Immature natural killer cell (primary cell): ENCODE measurements at regions not wholly inside any gene's neighbourhood (a gene's known extent, or its start where the extent isn't known, plus 50 kb on each side); places are given as distances from the start of the nearest gene placed in this dataset.

Experiments
- DNase-seq, 3 donors: peaks; one replicate each; pipeline ENCODE4 v3.0.0; 2022; ENCODE audit warnings: mixed read lengths in 1 of 3
- H3K27ac Mint-ChIP-seq, 6 donors: one replicate each; pipeline ENCODE4 v1.8.0; 2020; ENCODE audit warnings: mixed read lengths in 6 of 6, mild to moderate bottlenecking in 5 of 6, inconsistent platforms in 4 of 6, moderate library complexity in 3 of 6
- H3K27me3 Mint-ChIP-seq, 3 donors: one replicate each; pipeline ENCODE4 v1.8.0; 2020 to 2021; ENCODE audit warnings: low read depth in 3 of 3, mild to moderate bottlenecking in 3 of 3, mixed read lengths in 3 of 3, moderate library complexity in 3 of 3, inconsistent platforms in 1 of 3
- H3K36me3 Mint-ChIP-seq, 3 donors: one replicate each; pipeline ENCODE4 v1.8.0; 2020; ENCODE audit warnings: mixed read lengths in 3 of 3, inconsistent platforms in 2 of 3, mild to moderate bottlenecking in 2 of 3
- H3K4me1 Mint-ChIP-seq, 2 donors: one replicate each; pipeline ENCODE4 v1.8.0; 2020; ENCODE audit warnings: inconsistent platforms in 2 of 2, mild to moderate bottlenecking in 2 of 2, mixed read lengths in 2 of 2, moderate library complexity in 1 of 2
- H3K4me3 Mint-ChIP-seq, 5 donors: one replicate each; pipeline ENCODE4 v1.8.0; 2020; ENCODE audit warnings: mild to moderate bottlenecking in 5 of 5, mixed read lengths in 5 of 5, inconsistent platforms in 3 of 5, moderate library complexity in 3 of 5
- H3K9me3 Mint-ChIP-seq, 6 donors: one replicate each; pipeline ENCODE4 v1.8.0; 2020; ENCODE audit warnings: mild to moderate bottlenecking in 6 of 6, mixed read lengths in 6 of 6, inconsistent platforms in 4 of 6, moderate library complexity in 3 of 6

DNA sequence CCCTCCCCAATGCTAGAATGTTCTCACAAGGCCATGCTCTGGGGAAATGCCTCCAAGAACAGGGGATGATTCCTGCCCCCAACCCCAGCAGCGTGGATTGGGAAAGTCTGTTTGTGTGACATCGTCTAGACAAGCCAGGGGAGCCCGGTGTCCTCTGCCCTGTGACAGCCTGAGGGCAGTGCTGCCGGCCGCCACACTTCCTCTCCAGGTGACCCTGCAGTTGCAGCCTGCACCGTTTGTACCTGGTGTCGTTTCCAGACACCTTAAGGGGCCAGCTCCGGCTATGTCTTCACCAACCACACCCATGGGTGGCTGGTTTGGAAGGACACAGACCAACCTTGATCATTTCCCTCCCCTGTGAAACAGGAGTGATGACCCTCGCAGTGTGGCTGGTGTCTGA is 372.6 kb downstream of the BCL11B start:
- no peak overlapping the region for H3K27ac Mint-ChIP-seq
- H3K4me3 Mint-ChIP-seq: no peak overlapping the region
- DNase-seq: no peak
- H3K9me3 Mint-ChIP-seq: peaks cover 0 to 2% (median 0%) of the 10 kb centered on the region in 6 donors
- no peaks in the 10 kb centered on the region for H3K4me1 Mint-ChIP-seq
- no peaks in the 10 kb centered on the region for H3K36me3 Mint-ChIP-seq
- H3K27me3 Mint-ChIP-seq: peaks cover 0 to 6% (median 4%) of the 10 kb centered on the region in 3 donors

GRCh38 chr14:98900236-98900635 is 371.8 kb downstream of the BCL11B start:
- Mint-ChIP-seq H3K27ac (no peak overlapping the region), H3K27me3 (peaks cover 2 to 9% (median 4%) of the 10 kb centered on the region in 3 donors), H3K36me3 (no peaks in the 10 kb centered on the region), H3K9me3 (peaks cover 0 to 2% (median 0%) of the 10 kb centered on the region in 6 donors), H3K4me3 (no peak overlapping the region), H3K4me1 (no peaks in the 10 kb centered on the region)
- DNase-seq: no peak

DNA sequence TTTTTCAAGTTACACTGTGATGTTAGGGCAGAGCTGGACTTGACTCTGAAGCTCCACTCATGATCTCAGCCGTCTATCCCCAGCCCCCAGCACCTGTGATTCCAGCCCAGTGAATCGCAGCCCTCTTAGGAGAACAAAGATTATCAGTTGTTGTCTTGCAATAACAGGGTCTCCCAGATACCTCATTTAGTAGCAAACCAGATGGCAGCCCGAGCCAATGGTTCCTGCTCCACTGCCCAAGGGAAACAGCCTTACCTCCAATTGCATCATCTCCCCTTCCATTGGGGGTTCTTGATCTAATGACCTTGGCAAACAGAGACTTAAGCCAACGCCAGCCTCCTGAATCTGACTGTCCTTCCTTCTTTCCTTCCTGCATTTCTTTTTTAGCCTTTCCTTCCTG is 371.2 kb downstream of the BCL11B start:
- Mint-ChIP-seq H3K9me3 (peaks cover 0 to 2% (median 0%) of the 10 kb centered on the region in 6 donors), H3K4me3 (no peak overlapping the region), H3K36me3 (no peaks in the 10 kb centered on the region), H3K27ac (no peak overlapping the region), H3K4me1 (no peaks in the 10 kb centered on the region), H3K27me3 (peaks cover 4 to 9% (median 4%) of the 10 kb centered on the region in 3 donors)
- DNase-seq: no peak

DNA sequence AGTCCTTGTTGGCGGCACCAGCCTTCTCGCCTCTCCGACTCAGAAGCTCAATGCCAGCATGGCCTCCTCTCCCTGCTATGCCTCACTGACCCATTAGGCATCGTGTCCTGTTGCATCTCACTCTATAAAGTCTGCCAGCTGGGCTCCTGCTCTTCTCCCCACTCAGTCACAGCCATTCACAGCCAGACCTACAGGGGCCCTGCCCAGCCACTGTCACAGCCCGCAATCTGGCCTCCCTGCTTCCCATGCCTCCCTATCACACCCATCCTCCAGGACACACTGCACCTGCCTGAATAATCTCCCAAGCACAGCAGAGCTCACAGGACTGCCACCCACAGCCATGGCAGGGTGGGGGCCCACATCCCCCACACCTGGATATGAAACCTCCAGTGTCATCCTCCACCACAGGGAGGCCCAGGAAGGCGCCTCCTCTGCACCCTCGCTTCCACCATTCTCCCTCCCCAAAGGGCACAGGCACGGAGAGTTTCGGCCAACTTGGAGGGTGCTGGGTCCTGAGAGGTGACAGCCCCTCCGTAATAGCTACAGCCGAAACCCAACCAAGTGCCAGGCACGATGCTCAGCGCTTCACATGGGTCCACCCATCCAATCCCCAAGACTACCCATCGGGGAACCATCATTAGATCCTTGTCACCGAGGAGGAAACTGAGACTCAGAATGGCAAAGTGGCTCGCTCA is 370.3 kb downstream of the BCL11B start:
- no peaks in the 10 kb centered on the region for H3K36me3 Mint-ChIP-seq
- no peak overlapping the region for H3K4me3 Mint-ChIP-seq
- no peaks in the 10 kb centered on the region for H3K4me1 Mint-ChIP-seq
- DNase-seq: no peak
- H3K9me3 Mint-ChIP-seq: peaks cover 0 to 2% (median 0%) of the 10 kb centered on the region in 6 donors
- no peak overlapping the region for H3K27ac Mint-ChIP-seq
- peaks cover 4 to 9% (median 4%) of the 10 kb centered on the region in 3 donors for H3K27me3 Mint-ChIP-seq

GRCh38 chr14:98903371-98903770 is 368.6 kb downstream of the BCL11B start:
- H3K36me3 Mint-ChIP-seq: no peaks in the 10 kb centered on the region
- H3K4me1 Mint-ChIP-seq: no peaks in the 10 kb centered on the region
- H3K27ac Mint-ChIP-seq: no peak overlapping the region
- DNase-seq: no peak
- H3K4me3 Mint-ChIP-seq: no peak overlapping the region
- peaks cover 0 to 2% (median 0%) of the 10 kb centered on the region in 6 donors for H3K9me3 Mint-ChIP-seq
- H3K27me3 Mint-ChIP-seq: peaks cover 4 to 11% (median 6%) of the 10 kb centered on the region in 3 donors

- no peak for DNase-seq
- Mint-ChIP-seq H3K27ac (no peak overlapping the region), H3K27me3 (peaks cover 4 to 11% (median 6%) of the 10 kb centered on the region in 3 donors), H3K36me3 (no peaks in the 10 kb centered on the region), H3K9me3 (peaks cover 0 to 2% (median 0%) of the 10 kb centered on the region in 6 donors), H3K4me1 (no peaks in the 10 kb centered on the region), H3K4me3 (no peak overlapping the region)
Measured at GRCh38 chr14:98904677-98905076, 367.3 kb downstream of the BCL11B start.

- DNase-seq: no peak
- H3K36me3 Mint-ChIP-seq: no peaks in the 10 kb centered on the region
- H3K4me1 Mint-ChIP-seq: no peaks in the 10 kb centered on the region
- H3K27me3 Mint-ChIP-seq: peaks cover 9 to 12% (median 11%) of the 10 kb centered on the region in 3 donors
- H3K9me3 Mint-ChIP-seq: peaks cover 0 to 2% (median 0%) of the 10 kb centered on the region in 6 donors
- no peak overlapping the region for H3K4me3 Mint-ChIP-seq
- H3K27ac Mint-ChIP-seq: no peak overlapping the region
Measured at GRCh38 chr14:98906123-98906995, 365.6 kb downstream of the BCL11B start.

DNA sequence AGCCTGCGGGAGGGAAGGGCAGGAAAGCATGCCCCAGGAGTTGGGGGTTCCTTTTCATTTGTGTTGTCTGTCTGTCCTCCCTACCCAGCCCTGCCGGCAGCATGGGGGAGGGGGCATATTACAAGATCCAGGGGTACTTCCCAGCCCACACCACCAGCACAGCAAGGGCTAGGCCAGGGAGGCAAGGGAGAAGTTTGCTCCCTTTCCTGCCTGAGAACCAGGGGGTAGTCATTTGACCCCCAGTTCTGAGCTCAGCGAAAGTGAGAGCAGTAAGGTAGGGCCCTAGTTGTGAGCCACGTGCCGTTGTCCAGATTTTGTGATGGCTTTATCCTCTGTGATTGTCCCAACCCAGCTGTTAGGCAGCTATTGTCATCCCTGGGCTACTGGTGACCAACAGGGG is 364.7 kb downstream of the BCL11B start:
- Mint-ChIP-seq H3K9me3 (peaks cover 0 to 2% (median 0%) of the 10 kb centered on the region in 6 donors), H3K4me3 (no peak overlapping the region), H3K27ac (no peak overlapping the region), H3K4me1 (no peaks in the 10 kb centered on the region), H3K36me3 (no peaks in the 10 kb centered on the region), H3K27me3 (peaks cover 9 to 13% (median 13%) of the 10 kb centered on the region in 3 donors)
- no peak for DNase-seq

- peaks cover 0 to 2% (median 0%) of the 10 kb centered on the region in 6 donors for H3K9me3 Mint-ChIP-seq
- H3K36me3 Mint-ChIP-seq: no peaks in the 10 kb centered on the region
- H3K27ac Mint-ChIP-seq: no peak overlapping the region
- H3K4me1 Mint-ChIP-seq: no peaks in the 10 kb centered on the region
- DNase-seq: no peak
- H3K4me3 Mint-ChIP-seq: no peak overlapping the region
- H3K27me3 Mint-ChIP-seq: peaks cover 5 to 14% (median 13%) of the 10 kb centered on the region in 3 donors
Measured at GRCh38 chr14:98908050-98908449, 363.9 kb downstream of the BCL11B start.

GRCh38 chr14:98909251-98909944 is 362.6 kb downstream of the BCL11B start:
- no peaks in the 10 kb centered on the region for H3K36me3 Mint-ChIP-seq
- H3K4me3 Mint-ChIP-seq: no peak overlapping the region
- peak overlapping the region in 1 of 6 donors; percentile 53 for H3K27ac Mint-ChIP-seq
- H3K4me1 Mint-ChIP-seq: no peaks in the 10 kb centered on the region
- H3K27me3 Mint-ChIP-seq: peaks cover 6 to 15% (median 10%) of the 10 kb centered on the region in 3 donors
- DNase-seq: no peak
- peaks cover 0 to 2% (median 0%) of the 10 kb centered on the region in 6 donors for H3K9me3 Mint-ChIP-seq

DNA sequence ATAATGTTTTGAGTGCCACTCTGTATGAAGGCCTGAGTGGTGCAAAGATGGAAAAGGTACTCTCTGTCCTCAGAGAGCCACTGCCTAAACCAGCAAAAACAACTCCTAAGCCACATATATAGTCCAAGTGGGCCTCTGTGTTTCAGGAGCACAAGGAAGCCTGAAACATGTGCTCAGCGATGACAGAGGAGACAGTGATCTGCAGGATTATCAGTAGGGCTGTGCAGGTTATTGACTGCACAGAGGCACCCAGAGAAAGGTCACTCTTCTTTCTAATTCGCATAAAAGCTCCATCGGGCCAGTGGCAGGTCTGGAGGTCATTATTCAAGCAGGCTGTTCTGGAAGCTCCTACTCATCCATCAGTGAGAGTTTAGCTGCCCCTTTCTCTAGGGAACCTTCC is 361.9 kb downstream of the BCL11B start:
- no peaks in the 10 kb centered on the region for H3K36me3 Mint-ChIP-seq
- DNase-seq: no peak
- H3K4me1 Mint-ChIP-seq: no peaks in the 10 kb centered on the region
- H3K27ac Mint-ChIP-seq: no peak overlapping the region
- H3K4me3 Mint-ChIP-seq: no peak overlapping the region
- peaks cover 0 to 2% (median 0%) of the 10 kb centered on the region in 6 donors for H3K9me3 Mint-ChIP-seq
- H3K27me3 Mint-ChIP-seq: peaks cover 6 to 15% (median 7%) of the 10 kb centered on the region in 3 donors

GRCh38 chr14:98912655-98913054 is 359.3 kb downstream of the BCL11B start:
- no peak overlapping the region for H3K4me3 Mint-ChIP-seq
- peaks cover 0 to 1% (median 0%) of the 10 kb centered on the region in 6 donors for H3K9me3 Mint-ChIP-seq
- no peaks in the 10 kb centered on the region for H3K36me3 Mint-ChIP-seq
- H3K27ac Mint-ChIP-seq: no peak overlapping the region
- H3K4me1 Mint-ChIP-seq: no peaks in the 10 kb centered on the region
- peaks cover 6 to 13% (median 7%) of the 10 kb centered on the region in 3 donors for H3K27me3 Mint-ChIP-seq
- DNase-seq: no peak

DNA sequence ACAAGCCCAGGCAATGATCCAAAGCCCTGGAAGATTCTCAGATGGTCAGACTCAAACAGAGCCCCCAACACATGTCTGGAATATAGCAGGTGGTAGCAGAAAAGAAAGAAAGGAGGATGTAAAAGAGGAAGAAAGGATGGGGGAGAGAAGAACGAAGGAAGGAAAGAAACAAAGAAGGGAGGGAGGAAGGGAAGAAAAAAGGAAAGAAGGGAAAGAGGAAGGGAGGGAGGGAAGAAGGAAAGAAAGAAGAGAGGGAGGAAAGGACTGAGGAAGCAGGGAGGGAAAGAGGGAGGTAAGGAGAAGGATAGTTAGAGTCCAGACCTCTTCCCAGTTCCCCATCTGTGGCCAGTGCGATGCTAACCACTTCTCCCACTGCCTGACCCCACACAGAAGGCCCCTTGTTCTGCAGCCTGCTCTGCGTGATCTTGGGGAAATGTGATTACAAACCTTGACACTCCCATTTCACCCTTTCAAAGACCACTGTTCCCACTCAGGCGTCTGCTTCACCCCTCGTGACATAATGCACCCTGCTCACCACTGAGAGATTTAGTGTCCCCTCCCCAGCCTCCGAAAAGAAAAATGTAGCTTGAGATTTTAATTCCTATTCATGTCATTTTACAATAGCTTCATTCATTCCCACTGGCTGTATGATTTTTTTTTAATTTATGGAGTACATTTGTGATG is 357.9 kb downstream of the BCL11B start:
- DNase-seq: no peak
- no peak overlapping the region for H3K4me3 Mint-ChIP-seq
- no peaks in the 10 kb centered on the region for H3K36me3 Mint-ChIP-seq
- no peaks in the 10 kb centered on the region for H3K9me3 Mint-ChIP-seq
- H3K4me1 Mint-ChIP-seq: no peaks in the 10 kb centered on the region
- H3K27ac Mint-ChIP-seq: no peak overlapping the region
- H3K27me3 Mint-ChIP-seq: peaks cover 7 to 13% (median 11%) of the 10 kb centered on the region in 3 donors
